Calu3 (cell line): ENCODE measurements at regions not wholly inside any gene's neighbourhood (a gene's known extent, or its start where the extent isn't known, plus 50 kb on each side); places are given as distances from the start of the nearest gene placed in this dataset.

ENCODE experiments used
- BruUV-seq: library from RNA; stranded (reverse); fragments of 400-500 nt; replicated peaks from 2 replicates; lab custom pipeline; 2021; lab: Mats Ljungman, UMichigan
- CTCF ChIA-PET: fragments of 300-600 bp; sonication (Branson Sonifier 250); formaldehyde crosslinking; loops from one replicate; lab custom pipeline; 2022; ENCODE audit warnings: antibody characterized with exemption; lab: Charles Lee
- DNase-seq: peaks from one replicate; pipeline ENCODE4 v3.0.0; 2022
- H3K27ac Mint-ChIP-seq: one replicate; pipeline ENCODE4 v1.8.0; 2022; ENCODE audit warnings: mixed read lengths; ENCODE audit not compliant: unreplicated experiment
- H3K27me3 Mint-ChIP-seq: one replicate; pipeline ENCODE4 v1.8.0; 2022; ENCODE audit warnings: mixed read lengths; ENCODE audit not compliant: unreplicated experiment
- H3K36me3 Mint-ChIP-seq: one replicate; pipeline ENCODE4 v1.8.0; 2022; ENCODE audit warnings: mild to moderate bottlenecking, moderate library complexity, mixed read lengths; ENCODE audit not compliant: insufficient read depth, unreplicated experiment
- H3K4me1 Mint-ChIP-seq: one replicate; pipeline ENCODE4 v1.8.0; 2022; ENCODE audit warnings: mild to moderate bottlenecking, low read depth, mixed read lengths; ENCODE audit not compliant: unreplicated experiment
- H3K4me3 Mint-ChIP-seq: one replicate; pipeline ENCODE4 v1.8.0; 2022; ENCODE audit warnings: mild to moderate bottlenecking, low read depth, moderate library complexity, mixed read lengths; ENCODE audit not compliant: unreplicated experiment
- H3K9me3 Mint-ChIP-seq: one replicate; pipeline ENCODE4 v1.8.0; 2022; ENCODE audit warnings: low read depth, mixed read lengths; ENCODE audit not compliant: unreplicated experiment
- intact Hi-C: fragments of 100-400 bp; cut with micrococcal nuclease; formaldehyde crosslinking; loops from one replicate; pipeline ENCODE4 v1.10.0; 2022; ENCODE audit not compliant: unreplicated experiment
- TF ChIP-seq, protein P1 (sequence below): fragments of 200-600 bp; IDR thresholded peaks from one replicate; pipeline ENCODE4 v1.8.0; 2022; ENCODE audit warnings: antibody characterized with exemption; ENCODE audit not compliant: unreplicated experiment

DNA sequence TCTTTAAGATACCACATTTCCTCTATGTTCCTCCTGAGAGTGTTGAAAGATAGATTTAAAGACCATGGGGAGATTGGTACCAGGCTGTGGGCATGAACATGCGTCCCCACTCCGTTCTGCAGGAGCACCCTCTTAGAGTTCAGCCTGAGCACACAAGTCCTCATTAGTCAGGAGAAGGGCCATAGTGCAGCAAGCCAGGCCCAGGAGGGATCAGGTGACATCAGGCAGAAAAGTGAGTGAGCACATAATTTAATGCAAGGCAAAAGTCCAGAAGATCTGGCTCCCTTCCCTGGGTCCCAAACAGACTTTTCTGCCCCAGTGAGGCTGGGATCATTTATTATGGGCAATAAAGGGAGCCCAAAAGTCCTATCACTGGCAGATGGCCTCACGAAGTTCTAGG is 263.7 kb upstream of the AGTR2 start:
- DNase-seq = no peak
- H3K4me1 Mint-ChIP-seq = no peaks in the 10 kb centered on the region
- no TSS peak for BruUV-seq
- intact Hi-C loops = no loop called here
- H3K4me3 Mint-ChIP-seq = no peak overlapping the region
- TF ChIP-seq, protein P1, sequence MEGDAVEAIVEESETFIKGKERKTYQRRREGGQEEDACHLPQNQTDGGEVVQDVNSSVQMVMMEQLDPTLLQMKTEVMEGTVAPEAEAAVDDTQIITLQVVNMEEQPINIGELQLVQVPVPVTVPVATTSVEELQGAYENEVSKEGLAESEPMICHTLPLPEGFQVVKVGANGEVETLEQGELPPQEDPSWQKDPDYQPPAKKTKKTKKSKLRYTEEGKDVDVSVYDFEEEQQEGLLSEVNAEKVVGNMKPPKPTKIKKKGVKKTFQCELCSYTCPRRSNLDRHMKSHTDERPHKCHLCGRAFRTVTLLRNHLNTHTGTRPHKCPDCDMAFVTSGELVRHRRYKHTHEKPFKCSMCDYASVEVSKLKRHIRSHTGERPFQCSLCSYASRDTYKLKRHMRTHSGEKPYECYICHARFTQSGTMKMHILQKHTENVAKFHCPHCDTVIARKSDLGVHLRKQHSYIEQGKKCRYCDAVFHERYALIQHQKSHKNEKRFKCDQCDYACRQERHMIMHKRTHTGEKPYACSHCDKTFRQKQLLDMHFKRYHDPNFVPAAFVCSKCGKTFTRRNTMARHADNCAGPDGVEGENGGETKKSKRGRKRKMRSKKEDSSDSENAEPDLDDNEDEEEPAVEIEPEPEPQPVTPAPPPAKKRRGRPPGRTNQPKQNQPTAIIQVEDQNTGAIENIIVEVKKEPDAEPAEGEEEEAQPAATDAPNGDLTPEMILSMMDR = no peak
- CTCF ChIA-PET = no interaction called here
- H3K36me3 Mint-ChIP-seq = peaks cover 2% of the 10 kb centered on the region
- peaks cover 15% of the 10 kb centered on the region for H3K9me3 Mint-ChIP-seq
- no peak overlapping the region for H3K27ac Mint-ChIP-seq
- H3K27me3 Mint-ChIP-seq = no peaks in the 10 kb centered on the region

- BruUV-seq = no TSS peak
- Mint-ChIP-seq H3K27ac (no peak overlapping the region), H3K4me3 (no peak overlapping the region), H3K9me3 (peaks cover 13% of the 10 kb centered on the region), H3K27me3 (no peaks in the 10 kb centered on the region), H3K4me1 (no peaks in the 10 kb centered on the region), H3K36me3 (no peaks in the 10 kb centered on the region)
- CTCF ChIA-PET = no interaction called here
- DNase-seq = no peak
- intact Hi-C loops = no loop called here
- TF ChIP-seq, protein P1 = no peak
Observed at GRCh38 chrX:115909017-115909416, 261.5 kb upstream of the AGTR2 start.

DNA sequence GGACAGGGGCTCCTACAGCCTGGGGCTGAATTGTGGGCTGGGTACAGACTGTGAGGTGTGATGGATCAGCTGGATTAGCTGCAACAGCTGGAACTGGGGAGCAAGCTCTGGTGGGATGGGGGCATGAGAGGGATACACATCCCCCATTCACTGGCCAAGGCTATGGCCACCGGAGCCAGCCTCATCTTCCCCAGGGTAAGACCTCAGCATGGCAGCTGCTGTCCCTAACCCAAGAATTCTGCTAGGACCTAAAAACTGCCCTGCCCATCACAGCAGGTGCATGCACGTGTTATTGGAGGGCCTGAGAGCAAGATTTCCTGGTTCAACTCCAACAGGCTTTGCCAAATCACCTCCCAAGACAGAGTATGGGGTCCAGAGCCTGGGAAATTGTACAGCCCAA is 258.6 kb upstream of the AGTR2 start:
- no peaks in the 10 kb centered on the region for H3K4me1 Mint-ChIP-seq
- no peaks in the 10 kb centered on the region for H3K36me3 Mint-ChIP-seq
- no peak overlapping the region for H3K27ac Mint-ChIP-seq
- intact Hi-C loops = no loop called here
- CTCF ChIA-PET = no interaction called here
- H3K9me3 Mint-ChIP-seq = peaks cover 11% of the 10 kb centered on the region
- no peak for DNase-seq
- BruUV-seq = no TSS peak
- H3K4me3 Mint-ChIP-seq = no peak overlapping the region
- H3K27me3 Mint-ChIP-seq = no peaks in the 10 kb centered on the region
- TF ChIP-seq, protein P1 = no peak

DNA sequence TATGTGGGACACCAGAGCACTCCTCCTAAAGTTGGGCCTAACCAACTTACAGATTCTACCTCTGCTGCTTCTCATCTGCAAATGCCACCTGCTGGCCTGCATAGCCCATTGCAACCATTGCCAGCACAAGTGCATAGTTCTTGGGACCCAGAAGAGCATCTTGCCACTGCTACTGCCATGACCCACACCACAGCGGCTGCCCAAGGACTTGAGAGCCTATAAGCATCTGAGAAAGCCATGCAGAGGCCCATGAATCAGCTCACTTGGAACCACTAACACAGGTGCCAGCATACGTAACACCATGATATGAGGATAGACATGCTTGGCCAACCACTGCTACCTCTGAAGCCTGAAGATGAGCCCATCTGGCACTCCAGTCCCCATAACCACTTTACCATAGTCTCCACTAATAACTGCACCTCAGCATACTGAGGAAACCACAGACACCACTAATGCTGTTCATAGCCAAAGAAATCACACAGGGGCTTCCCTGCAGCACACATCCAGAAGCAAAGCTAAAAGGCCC is 258.1 kb upstream of the AGTR2 start:
- Mint-ChIP-seq H3K4me1 (no peaks in the 10 kb centered on the region), H3K27ac (no peak overlapping the region), H3K9me3 (peaks cover 11% of the 10 kb centered on the region), H3K27me3 (no peaks in the 10 kb centered on the region), H3K36me3 (no peaks in the 10 kb centered on the region), H3K4me3 (no peak overlapping the region)
- TF ChIP-seq, protein P1 = no peak
- DNase-seq = no peak
- BruUV-seq = no TSS peak
- CTCF ChIA-PET = no interaction called here
- intact Hi-C loops = no loop called here
